H1 (cell line): ENCODE measurements at regions not wholly inside any gene's neighbourhood (a gene's known extent, or its start where the extent isn't known, plus 50 kb on each side); places are given as distances from the start of the nearest gene placed in this dataset.

ENCODE experiments used
- BACH1 ChIP-seq: IDR thresholded peaks from 2 replicates; pipeline ENCODE4 v1.6.1; 2012; ENCODE audit warnings: low read length, improper control_type of control experiment
- CREB1 ChIP-seq: IDR thresholded peaks from 2 replicates; pipeline ENCODE4 v1.6.1; 2012; ENCODE audit warnings: inconsistent platforms
- EGR1 ChIP-seq: IDR thresholded peaks from 2 replicates; pipeline ENCODE4 v1.6.1; 2011; ENCODE audit warnings: low read depth, low read length, borderline replicate concordance
- KDM4A ChIP-seq: IDR thresholded peaks from one replicate; pipeline ENCODE4 v1.7.1; 2012; ENCODE audit warnings: low read depth, mild to moderate bottlenecking, moderate library complexity, low read length, inconsistent platforms; ENCODE audit not compliant: severe bottlenecking
- NRF1 ChIP-seq: IDR thresholded peaks from 2 replicates; pipeline ENCODE4 v1.6.1; 2011; ENCODE audit warnings: mild to moderate bottlenecking, low read depth, low read length, improper control_type of control experiment
- POLR2AphosphoS5 ChIP-seq: IDR thresholded peaks from 2 replicates; pipeline ENCODE4 v1.6.1; 2011; ENCODE audit warnings: low read depth, low read length
- RBBP5 ChIP-seq: IDR thresholded peaks from 2 replicates; pipeline ENCODE4 v1.7.1; 2012; ENCODE audit warnings: low read depth, mild to moderate bottlenecking, inconsistent platforms, low read length, moderate library complexity, borderline replicate concordance
- RXRA ChIP-seq: IDR thresholded peaks from 2 replicates; pipeline ENCODE4 v1.6.1; 2011; ENCODE audit warnings: low read depth, mild to moderate bottlenecking, low read length, moderate library complexity; ENCODE audit not compliant: insufficient read depth
- SIN3A ChIP-seq, 2 experiments: IDR thresholded peaks in 1 of 2; conservative IDR thresholded peaks in 1 of 2; 2 replicates each; pipeline ENCODE4 v1.6.1; 2011 to 2012; ENCODE audit warnings: low read length in 2 of 2, improper control_type of control experiment in 1 of 2, low read depth in 1 of 2, mild to moderate bottlenecking in 1 of 2
- SUZ12 ChIP-seq: fragments of 200-600 bp; sonication (generic); IDR thresholded peaks from 2 replicates; pipeline ENCODE4 v1.6.1; 2012; ENCODE audit warnings: mild to moderate bottlenecking, inconsistent platforms, low read length, moderate library complexity, mixed read lengths
- TAF1 ChIP-seq: IDR thresholded peaks from 2 replicates; pipeline ENCODE4 v1.6.1; 2011; ENCODE audit warnings: mild to moderate bottlenecking, low read depth, low read length
- TF ChIP-seq, protein P1 (sequence below): fragments of 300-600 bp; sonication (generic); IDR thresholded peaks from 2 replicates; pipeline ENCODE4 v1.7.1; 2012; ENCODE audit warnings: low read length, moderate library complexity, mild to moderate bottlenecking, inconsistent platforms; ENCODE audit not compliant: insufficient replicate concordance

DNA sequence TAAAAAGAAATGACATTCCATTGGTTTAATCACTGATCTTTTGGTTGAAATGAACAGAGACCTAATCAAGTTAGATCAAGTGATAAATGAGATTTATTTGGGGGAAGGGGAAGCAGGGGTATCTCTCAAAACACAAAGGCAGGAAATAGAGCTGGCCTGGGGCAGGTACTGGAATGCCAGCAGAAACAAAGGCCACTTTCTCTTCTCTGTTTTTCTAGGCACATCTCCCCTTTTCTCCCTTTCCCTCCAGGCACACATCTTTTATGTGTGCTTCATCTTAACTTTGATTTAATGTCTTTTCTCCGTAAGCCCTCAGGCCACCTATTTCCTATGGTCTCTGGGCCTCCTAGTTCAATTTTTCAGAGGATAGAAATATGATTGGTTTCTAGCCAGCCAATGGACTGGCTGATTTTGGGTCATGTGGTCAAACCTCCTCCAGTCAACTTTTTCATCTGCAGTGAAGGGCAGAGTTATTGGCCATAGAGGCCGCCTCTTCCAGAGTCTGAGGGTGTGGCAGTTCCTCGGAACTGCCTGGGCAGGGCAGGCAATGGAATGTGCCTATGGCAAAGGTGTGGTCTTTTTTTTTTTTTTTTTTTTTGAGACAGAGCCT is 58.9 kb upstream of the FAM136A start (continued):
- TF ChIP-seq, protein P1, sequence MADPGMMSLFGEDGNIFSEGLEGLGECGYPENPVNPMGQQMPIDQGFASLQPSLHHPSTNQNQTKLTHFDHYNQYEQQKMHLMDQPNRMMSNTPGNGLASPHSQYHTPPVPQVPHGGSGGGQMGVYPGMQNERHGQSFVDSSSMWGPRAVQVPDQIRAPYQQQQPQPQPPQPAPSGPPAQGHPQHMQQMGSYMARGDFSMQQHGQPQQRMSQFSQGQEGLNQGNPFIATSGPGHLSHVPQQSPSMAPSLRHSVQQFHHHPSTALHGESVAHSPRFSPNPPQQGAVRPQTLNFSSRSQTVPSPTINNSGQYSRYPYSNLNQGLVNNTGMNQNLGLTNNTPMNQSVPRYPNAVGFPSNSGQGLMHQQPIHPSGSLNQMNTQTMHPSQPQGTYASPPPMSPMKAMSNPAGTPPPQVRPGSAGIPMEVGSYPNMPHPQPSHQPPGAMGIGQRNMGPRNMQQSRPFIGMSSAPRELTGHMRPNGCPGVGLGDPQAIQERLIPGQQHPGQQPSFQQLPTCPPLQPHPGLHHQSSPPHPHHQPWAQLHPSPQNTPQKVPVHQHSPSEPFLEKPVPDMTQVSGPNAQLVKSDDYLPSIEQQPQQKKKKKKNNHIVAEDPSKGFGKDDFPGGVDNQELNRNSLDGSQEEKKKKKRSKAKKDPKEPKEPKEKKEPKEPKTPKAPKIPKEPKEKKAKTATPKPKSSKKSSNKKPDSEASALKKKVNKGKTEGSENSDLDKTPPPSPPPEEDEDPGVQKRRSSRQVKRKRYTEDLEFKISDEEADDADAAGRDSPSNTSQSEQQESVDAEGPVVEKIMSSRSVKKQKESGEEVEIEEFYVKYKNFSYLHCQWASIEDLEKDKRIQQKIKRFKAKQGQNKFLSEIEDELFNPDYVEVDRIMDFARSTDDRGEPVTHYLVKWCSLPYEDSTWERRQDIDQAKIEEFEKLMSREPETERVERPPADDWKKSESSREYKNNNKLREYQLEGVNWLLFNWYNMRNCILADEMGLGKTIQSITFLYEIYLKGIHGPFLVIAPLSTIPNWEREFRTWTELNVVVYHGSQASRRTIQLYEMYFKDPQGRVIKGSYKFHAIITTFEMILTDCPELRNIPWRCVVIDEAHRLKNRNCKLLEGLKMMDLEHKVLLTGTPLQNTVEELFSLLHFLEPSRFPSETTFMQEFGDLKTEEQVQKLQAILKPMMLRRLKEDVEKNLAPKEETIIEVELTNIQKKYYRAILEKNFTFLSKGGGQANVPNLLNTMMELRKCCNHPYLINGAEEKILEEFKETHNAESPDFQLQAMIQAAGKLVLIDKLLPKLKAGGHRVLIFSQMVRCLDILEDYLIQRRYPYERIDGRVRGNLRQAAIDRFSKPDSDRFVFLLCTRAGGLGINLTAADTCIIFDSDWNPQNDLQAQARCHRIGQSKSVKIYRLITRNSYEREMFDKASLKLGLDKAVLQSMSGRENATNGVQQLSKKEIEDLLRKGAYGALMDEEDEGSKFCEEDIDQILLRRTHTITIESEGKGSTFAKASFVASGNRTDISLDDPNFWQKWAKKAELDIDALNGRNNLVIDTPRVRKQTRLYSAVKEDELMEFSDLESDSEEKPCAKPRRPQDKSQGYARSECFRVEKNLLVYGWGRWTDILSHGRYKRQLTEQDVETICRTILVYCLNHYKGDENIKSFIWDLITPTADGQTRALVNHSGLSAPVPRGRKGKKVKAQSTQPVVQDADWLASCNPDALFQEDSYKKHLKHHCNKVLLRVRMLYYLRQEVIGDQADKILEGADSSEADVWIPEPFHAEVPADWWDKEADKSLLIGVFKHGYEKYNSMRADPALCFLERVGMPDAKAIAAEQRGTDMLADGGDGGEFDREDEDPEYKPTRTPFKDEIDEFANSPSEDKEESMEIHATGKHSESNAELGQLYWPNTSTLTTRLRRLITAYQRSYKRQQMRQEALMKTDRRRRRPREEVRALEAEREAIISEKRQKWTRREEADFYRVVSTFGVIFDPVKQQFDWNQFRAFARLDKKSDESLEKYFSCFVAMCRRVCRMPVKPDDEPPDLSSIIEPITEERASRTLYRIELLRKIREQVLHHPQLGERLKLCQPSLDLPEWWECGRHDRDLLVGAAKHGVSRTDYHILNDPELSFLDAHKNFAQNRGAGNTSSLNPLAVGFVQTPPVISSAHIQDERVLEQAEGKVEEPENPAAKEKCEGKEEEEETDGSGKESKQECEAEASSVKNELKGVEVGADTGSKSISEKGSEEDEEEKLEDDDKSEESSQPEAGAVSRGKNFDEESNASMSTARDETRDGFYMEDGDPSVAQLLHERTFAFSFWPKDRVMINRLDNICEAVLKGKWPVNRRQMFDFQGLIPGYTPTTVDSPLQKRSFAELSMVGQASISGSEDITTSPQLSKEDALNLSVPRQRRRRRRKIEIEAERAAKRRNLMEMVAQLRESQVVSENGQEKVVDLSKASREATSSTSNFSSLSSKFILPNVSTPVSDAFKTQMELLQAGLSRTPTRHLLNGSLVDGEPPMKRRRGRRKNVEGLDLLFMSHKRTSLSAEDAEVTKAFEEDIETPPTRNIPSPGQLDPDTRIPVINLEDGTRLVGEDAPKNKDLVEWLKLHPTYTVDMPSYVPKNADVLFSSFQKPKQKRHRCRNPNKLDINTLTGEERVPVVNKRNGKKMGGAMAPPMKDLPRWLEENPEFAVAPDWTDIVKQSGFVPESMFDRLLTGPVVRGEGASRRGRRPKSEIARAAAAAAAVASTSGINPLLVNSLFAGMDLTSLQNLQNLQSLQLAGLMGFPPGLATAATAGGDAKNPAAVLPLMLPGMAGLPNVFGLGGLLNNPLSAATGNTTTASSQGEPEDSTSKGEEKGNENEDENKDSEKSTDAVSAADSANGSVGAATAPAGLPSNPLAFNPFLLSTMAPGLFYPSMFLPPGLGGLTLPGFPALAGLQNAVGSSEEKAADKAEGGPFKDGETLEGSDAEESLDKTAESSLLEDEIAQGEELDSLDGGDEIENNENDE: no peak
- TF ChIP-seq RXRA: no peak
- no peak for TF ChIP-seq SUZ12
- TF ChIP-seq EGR1: no peak
- no peak for TF ChIP-seq BACH1
- TF ChIP-seq TAF1: no peak
- TF ChIP-seq SIN3A (conservative IDR thresholded peaks at IDR 0.05 in 1 of 2, IDR thresholded peaks at IDR 0.05 in 1 of 2; ENCODE audit: low read depth in 1 of 2, low read length in 2 of 2): no peak
- TF ChIP-seq KDM4A: no peak
- no peak for TF ChIP-seq RBBP5
- no peak for TF ChIP-seq NRF1
- no peak for TF ChIP-seq CREB1
- no peak for TF ChIP-seq POLR2AphosphoS5
